Peyer's patch (tissue), 4 donors: ENCODE measurements at regions not wholly inside any gene's neighbourhood (a gene's known extent, or its start where the extent isn't known, plus 50 kb on each side); places are given as distances from the start of the nearest gene placed in this dataset.

ENCODE experiments used
- CTCF ChIP-seq, 6 experiments: fragments of 450-650 bp in 4 of 6; fragments of 200-600 bp in 2 of 6; sonication (generic) in 1 of 6; IDR thresholded peaks; one replicate each; pipeline ENCODE4 v1.5.1; 2017 to 2019; ENCODE audit warnings: antibody characterized with exemption in 6 of 6, mild to moderate bottlenecking in 3 of 6, moderate library complexity in 1 of 6
- POLR2A ChIP-seq, 2 donors: fragments of 450-650 bp; IDR thresholded peaks; one replicate each; pipeline ENCODE4 v1.5.1; 2017; ENCODE audit warnings: antibody characterized with exemption in 2 of 2, mild to moderate bottlenecking in 2 of 2, moderate library complexity in 2 of 2

GRCh38 chr22:49570032-49570848 is 257.4 kb downstream of the BRD1 start:
- TF ChIP-seq CTCF (IDR thresholded peaks at IDR 0.05) (no peak), POLR2A (IDR thresholded peaks at IDR 0.05) (no peak)
